ENCODE measurements at regions not wholly inside any gene's neighbourhood (a gene's known extent, or its start where the extent isn't known, plus 50 kb on each side); places are given as distances from the start of the nearest gene placed in this dataset.

DNA sequence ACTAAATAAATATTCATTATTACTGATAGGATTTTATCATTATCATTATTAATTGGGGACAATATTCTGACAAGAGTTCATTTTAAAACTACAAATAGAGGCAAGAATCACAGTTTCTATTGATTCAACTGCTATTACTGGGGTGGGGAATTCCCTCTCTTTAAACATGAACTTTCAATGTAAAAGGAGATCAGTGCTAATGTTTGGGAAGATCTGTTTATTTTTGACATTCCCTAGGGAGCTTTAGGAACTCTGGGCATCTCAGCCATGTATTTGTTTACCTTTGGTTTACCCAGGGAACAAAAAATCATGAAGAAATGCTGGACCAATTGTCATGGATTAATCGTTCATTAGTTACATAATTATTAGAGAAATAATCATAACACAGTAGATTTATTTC, 443.2 kb upstream of the AKR1E2 start:
- no peak for DNase-seq

DNA sequence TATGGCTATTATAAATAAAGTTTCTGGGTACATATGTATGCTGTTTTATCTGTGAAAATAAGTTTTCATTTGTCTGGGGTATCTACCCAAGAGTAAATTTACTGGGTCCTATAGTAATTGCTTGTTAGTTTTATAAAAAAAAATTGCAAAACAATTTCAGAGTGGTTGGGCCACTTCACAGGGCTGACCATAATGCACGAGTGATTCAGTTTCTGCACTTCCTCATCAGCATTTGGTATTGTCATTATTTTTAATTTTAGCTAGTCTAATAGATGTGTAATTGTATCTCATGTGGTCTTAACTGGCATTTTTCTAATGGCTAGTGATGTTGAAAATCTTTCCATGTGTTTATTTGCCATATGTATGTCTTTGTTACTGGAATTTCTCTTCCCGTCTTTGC, 452.4 kb upstream of the AKR1E2 start:
- DNase-seq: no peak

DNA sequence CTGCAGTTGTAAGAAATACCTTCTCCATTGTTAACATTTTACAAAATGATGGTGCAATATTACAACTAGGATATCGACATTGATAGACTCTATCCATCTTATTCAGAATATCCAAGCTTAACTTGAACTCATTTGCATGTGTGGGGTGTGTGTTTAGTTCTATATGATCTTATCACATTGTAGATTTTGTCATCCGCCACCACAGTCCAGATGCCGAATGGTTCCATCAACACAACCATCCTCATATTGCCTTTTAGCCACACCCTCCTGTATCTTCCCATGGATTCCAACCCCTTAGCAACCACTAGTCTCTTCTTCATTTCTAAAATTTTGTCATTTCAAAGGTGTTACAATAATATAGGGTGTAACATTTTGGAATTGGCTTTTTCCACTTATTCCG, 452.9 kb upstream of the AKR1E2 start:
- no peak for DNase-seq

DNA sequence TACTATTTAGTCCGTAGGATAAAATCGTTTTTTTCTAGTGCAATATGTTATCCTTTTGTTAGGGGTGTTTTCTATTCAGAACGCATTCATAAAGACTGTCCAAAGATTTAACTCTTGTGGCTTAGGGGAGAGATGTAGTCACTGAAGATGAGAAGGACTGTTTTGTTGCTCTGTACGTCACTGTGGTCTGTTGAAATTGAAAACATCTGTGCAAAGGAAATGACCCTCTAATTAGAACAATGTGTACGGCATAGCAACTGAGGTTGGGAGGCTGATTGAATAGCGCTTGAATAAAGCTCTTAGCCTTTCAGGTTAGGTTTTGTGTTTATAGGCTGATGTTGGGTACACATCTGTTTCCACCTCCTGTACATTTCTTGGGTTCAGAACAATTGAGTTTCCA, 453.4 kb upstream of the AKR1E2 start:
- DNase-seq: no peak

DNA sequence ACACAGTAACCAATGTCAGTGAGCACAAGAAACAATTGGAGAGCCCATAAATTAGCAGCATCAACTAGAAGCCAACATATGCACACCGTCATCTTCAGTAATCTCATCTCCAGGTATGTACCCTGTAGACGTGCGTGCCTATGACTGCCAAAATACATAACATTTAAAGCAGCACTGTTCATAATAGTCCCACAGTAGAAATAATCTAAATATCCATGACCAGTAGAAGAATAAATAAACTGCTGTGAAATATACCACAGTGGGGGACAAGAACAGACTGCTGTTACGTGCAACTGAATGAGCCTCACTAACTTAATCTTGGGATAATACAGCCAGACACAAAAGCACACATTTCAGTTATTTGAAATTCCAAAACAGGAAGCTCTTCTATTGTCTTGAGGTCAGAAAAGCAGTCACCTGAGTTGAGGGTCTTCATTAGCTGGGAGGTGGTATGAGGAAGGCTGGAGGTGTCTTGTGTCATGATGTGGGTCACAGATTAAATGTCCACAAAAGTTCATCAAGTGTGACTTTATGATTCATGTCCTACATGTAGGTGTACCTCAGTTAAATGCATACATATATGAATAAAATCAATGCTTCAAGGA, 454.2 kb upstream of the AKR1E2 start:
- DNase-seq: no peak

DNA sequence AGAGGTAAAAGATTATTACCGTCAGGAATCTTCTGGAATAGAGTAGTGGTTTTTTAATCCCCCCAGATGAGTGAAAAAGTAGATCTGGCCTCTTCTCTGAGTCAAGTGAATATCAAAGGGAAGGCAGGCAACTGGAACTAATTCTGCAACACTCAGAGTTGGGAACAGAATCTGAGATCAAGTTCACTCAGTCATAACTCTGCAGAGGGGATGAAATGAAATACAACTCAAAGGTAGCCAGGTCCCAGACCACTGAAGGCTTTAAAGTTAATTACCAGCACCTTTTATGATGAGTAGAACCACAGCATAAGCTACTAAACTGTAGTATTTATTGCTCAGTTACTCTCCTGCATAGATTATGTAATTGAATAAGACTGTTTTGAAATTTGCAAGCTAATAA, 455.6 kb upstream of the AKR1E2 start:
- DNase-seq: no peak

DNA sequence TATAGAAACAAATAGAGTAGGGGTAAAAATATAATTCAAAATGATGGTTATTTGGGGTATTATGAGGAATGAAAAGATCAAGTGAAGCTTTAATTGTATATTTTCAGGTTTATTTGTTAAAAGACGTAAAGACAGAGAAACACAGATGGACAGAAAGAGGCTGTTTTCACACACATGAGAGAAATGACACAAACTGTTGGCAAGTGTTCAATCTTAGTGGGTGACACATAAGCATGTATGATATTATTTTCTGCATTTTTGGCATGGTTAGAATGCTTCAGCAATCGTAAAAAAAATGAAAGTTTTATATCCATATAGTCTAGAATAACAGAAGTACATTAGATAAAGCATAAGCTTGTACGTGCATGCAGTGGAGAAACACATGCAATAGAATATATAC, 464.4 kb upstream of the AKR1E2 start:
- DNase-seq: no peak

DNA sequence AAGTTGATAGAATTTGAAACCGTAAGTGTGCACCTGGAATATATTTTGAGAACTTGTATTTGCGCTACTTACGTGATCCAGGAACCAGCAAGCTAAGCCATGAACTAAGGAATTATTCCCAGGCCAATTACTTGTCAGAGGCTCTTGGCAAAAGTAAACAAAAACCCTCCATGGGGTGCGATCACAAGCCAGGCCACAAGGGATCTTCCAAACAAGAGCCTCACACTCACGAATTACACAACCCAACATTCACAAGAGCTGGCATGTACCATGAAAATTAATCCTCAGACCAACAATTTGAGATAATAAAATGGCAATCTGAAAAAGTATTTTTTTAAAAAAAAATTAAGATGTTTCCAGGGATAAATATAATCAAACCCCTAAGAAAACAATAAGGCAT, 467.0 kb upstream of the AKR1E2 start:
- no peak for DNase-seq

DNA sequence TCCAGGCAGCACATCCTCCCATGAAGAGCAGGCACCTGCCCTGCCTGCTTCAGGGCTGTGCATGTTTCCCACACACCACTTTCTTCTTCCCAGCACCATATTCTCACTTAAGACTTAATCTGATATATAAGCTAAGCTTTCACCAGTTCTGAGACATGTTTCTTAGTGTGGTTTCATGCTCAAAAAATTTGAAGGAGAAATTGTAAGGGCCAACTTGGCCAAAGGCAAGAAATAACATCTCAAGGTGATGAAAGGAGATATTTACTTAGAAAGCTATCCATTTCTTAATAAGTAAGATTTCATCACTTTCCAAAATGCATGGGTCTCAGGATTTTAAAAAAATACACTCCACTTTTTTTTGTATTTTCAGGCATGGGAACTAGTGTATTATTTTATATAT, 468.1 kb upstream of the AKR1E2 start:
- no peak for DNase-seq

DNA sequence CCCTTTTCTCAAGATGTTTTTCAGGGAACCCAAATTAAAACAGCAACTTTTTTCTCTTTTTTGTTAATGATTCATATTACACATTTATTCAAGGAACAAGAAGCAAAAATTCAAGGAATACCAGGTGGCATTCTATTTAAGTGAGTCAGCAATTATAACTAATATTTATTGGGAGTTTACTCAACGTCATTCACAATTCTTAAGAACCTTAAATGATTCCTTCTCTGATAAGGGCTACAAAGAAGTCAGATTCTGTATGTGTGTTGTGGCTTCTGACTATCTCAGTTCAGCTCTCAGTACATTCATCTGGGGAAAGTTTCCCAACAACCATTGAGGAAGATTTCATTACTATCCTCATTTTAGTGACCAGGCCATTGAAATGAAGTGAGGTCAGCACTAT, 470.7 kb upstream of the AKR1E2 start:
- DNase-seq: no peak

DNA sequence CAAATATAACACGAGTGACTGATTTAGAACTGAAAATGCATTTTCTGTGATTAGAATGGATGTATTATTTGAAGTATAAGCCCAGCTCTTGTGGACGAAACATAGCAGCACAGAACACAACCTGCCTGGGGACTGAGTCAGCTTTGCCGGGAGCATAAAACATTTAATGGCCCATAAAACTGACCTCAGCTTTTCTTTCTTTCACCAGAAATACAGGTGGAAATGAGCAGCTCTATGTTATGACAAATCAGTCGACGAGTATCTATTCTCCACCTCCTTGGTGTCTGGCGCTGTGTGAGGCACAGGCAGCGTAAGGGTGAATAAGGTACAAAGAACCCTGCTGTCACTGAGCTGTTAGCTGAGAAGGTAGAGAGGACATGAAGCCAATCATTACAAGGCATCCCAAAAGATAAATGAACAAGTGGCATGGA, 471.6 kb upstream of the AKR1E2 start:
- DNase-seq: no peak

DNA sequence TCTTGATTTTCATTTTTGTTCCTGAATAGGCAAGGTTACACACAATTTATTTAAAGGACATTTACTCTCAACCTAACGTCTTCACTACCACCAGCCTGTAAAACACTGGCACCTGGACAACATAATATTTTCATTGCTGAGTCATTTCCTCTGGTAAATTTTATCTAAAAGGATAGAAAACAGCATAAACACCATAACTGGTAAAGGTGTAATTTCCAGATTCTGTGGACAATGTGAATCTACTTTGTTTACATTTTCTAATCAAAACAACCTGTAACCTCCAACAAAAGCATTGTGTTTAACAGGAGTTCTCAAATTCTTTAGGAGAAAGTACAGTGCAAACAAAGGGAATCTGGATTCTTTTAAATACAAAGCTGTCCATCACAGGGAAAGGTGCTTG, 472.0 kb upstream of the AKR1E2 start:
- no peak for DNase-seq

DNA sequence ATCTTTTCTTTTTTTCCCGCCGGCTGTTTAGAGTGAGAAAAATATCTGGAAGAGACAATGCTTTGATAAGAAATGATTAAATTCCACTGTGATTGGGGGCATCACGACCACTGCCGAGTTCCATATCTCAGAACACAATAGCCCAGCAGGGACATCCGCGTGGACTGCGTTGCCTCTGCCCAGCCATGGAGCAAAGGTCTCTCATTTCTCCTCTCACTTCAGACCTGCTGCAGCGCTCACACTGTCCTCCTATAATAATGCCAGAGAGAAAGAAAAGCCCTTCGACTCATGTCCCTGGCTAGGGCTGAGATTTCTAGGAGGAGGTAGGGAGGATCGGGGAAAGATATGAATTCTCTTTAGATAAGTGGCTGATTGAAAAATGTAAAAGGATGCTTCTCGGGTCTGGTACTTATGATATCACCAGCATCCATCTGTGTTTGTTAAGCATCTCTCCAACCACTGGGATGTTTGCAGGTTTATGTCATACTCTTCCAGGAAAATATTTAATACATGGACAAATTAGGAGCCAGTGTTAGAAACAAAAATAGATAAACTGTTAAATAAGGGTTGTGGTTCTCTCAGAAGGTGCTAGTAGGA, 472.9 kb upstream of the AKR1E2 start:
- no peak for DNase-seq

DNA sequence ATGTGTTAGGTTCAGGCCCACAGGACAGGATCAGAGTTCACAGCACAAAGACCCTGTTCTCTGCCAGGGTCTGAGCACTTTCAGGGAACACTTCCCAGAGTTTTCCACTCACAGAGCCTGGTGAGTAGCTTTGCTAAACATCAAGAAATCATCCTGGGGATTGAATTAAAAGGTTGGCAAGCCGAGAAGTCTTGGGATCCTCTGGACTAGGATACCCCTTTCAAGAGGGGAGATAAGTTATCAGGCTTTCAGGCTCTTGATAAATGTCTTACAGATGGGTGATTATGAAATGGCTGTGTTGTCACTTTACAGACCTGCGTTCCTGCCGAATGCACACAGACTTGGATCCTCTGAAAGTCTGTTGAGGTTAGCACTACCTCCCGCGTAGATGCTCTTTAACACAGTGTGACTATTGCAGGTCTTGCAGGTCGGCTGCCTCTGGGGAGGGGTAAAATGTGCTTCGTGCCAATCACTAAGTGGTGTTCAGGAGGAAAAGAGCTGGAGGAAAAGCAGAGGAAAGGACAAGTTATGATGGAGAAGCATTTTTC, 473.5 kb upstream of the AKR1E2 start:
- no peak for DNase-seq

DNA sequence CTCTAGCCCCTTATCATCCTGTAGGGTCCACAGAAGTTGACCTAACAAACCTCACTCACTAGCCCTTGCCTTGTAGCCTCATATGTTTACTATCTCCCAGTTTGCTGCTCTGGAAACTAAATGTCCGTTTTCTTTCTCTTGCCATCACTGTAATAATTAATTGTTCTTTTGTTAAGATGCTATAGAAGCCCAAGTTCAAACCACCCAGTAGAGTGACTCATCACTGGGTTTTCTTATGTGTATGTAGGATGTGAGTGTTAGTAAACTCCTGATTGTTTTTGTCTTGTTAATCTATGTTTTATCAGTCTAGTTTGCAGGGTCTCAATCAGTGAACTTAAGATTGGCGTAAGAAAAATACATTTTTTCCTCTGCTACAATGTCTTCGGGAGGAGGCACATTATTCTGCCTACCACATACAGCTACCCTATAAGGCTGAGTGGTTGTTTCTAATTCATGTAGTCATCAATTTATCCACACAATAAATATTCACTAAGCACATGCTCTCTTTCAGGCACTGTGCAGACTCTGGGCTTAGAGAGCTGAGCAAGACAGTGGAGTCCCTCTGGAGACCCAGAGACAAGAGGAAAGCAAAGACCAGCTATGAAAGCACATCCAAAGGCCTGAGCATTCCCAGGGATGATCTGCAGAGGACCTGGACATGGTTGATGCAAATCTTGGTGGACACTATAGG, 474.1 kb upstream of the AKR1E2 start:
- DNase-seq: no peak

DNA sequence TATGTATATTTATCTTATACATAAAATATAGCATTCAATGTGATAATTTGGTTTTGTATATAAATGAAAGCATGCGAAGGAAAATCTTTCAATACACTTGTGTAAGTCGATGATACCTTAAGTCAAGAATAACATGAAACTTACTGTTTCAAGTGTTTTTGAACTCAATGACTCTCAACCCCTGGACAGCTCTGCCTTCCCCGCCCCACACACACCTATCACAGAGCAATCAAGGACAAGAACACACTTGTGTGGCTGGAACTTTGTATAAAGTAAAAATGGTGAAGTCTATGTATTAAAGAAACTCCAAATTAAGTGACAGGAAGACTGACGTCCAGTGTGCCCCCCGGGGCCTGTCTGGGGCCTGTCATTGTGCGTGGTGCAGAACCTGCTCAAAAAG, 478.6 kb upstream of the AKR1E2 start:
- no peak for DNase-seq

DNA sequence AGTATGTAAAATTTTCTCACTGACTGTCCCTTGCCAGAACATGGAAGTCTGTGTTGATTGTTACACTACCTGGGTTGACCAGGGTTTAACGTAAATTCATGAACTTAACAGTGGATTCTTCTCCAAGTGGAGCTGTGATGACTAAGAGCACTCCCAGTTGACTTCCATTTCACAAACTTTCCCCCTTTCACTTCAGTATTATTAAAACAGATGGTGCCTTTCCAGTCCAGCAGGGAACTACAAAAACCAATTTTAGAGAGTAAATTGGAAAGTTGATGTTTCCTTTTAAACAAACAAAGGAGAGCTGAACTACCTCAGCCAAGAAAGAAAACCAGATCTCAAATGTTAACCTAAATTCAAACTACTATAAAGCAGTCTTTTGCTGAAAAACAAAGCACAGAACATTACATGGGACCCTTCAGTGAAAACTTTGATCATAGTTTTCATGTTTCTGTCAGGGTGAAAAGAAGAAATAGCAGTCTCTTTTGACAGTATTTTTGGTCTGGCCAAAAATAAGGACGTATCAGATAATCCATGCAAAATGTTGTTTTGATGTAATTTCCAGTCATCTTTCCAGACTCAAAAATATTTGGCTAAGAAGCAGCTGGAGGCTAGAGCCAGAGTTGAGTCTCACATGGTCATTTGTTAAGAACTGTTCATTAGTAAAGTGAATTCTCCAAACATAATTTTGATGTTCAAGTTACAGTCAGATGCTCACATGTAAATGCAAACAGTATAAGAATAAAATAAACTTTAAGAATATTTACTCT, 479.9 kb upstream of the AKR1E2 start:
- DNase-seq: no peak

DNA sequence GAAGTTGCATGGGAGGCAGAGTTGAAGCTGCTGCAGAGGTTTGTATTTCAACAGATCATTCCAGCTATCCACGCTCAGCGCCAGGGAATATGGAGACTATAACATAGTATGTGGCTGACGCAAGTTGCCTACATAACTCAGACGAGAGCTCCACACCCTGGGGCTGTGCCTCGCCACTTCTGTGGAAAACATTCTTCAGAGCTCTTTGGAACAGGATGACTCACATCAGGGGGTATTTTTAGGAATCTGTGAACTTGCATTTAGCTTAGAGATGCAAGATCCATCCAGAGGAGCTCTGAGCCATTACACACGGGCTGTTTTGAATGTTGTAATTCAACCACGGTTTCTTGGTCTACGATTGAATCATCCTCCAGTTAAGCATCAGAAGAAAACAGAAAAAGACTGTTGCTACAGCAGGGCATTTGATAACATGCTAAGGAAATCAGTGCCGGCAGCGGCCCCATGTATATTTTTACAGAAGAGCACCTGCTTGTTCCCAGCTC, 481.5 kb upstream of the AKR1E2 start:
- no peak for DNase-seq

DNA sequence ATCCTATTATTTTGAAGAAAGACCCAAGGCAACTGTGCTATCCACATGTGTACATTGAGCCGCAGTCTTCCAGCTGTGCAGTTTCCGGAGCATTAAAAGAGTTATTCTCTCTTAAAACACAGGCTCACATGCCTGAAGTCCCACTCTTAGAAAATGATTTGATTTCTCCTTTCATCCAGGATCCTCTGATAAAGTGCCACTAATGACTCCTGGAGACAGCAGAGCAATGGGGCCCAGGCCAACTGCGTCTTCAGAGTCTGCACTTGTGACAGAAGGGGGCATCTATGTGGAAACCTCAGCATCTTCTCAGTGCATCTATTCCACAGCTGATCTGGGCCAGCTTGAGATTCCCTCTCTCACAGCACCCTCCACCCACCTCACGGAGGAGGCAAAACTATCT, 482.1 kb upstream of the AKR1E2 start:
- DNase-seq: no peak

DNA sequence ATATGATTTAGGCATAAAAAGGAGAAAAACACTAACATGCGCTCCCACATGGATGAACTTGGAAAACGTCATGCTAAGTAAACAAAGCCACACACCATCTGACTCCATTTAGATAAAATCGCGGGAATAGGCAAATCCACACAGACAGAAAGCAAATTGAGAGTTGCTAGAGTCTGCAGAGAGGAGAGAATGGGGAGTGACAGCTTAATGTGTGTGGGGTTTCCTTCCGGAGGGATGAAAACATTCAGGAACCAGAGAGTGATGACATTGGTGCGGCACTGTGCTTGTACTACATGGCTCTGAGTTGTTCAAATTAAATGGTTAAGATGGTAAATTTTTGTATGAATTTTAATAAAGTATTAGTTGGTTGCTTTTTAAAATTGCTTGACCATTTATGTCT, 482.9 kb upstream of the AKR1E2 start:
- DNase-seq: no peak

DNA sequence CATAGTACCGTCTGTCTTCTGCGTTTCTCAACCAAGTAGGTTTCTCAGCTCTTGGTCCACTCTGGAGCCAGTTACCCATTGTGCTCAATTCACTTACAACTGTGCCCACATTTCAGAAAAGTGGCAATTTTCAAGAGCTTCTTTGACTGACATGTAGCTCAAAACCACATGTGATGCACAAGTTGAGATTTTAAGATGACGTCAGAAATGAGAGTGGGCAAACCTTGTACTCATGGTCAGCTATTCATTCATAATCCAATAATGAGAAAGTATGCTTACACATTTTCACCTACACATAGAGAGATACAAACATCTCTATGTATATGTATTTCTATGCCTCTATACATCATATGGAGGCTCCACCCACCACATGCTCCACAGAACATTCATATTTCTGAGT, 487.2 kb upstream of the AKR1E2 start:
- no peak for DNase-seq

DNA sequence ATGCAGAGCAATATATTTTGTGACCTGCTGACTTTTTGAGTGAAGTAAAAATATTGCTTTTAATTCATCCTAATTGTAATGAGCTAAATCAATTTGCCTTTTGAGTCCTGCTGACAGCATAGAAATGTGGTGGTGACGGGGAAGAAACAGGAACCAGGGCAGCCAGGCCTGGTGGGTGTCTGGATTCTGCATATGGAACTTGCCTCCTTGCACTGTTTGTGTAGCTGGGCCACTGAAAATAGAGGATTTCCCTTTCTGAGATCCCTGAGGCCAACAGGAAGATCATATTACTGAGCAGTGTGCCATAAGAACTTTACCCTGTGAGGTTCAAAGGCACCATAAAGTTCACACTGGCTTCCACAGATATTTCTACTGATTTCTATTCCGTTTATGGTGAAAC, 488.4 kb upstream of the AKR1E2 start:
- DNase-seq: no peak

DNA sequence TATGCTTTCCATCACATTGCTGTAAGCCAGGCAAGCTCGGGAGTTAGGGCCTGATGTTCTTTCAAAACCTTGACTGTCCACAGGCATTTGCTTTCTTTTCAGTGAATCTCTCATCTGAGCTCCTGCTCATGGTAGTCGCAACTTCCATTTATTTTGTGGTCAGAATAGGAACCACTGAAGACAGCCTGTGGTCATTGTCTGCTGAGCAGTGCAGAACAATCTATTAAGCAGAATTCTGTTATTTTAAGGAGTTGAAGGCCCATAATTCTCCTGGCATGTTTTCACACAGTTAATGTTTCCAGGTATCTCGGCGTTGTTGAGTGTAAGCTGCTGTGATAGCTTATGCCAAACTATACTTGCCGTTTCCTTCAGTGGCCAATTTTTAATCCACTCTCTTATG, 491.1 kb upstream of the AKR1E2 start:
- no peak for DNase-seq

All from right kidney (tissue), 1 donor.